ENCODE measurements at regions not wholly inside any gene's neighbourhood (a gene's known extent, or its start where the extent isn't known, plus 50 kb on each side); places are given as distances from the start of the nearest gene placed in this dataset.

- no peak for DNase-seq
- intact Hi-C loops (cut with DNase I), result no loop called here
- no peaks in the 10 kb centered on the region for H3K27me3 ChIP-seq
Measured at GRCh38 chr4:55181010-55182005, 55.9 kb upstream of the KDR start.

GRCh38 chr4:55183926-55184599 is 58.7 kb upstream of the KDR start:
- peak in 1 of 4 donors; percentile 20 for DNase-seq
- Histone ChIP-seq H3K9me3 (no peaks in the 10 kb centered on the region), H3K27me3 (peaks cover 0 to 3% of the 10 kb centered on the region in 2 donors), H3K4me3 (no peak overlapping the region), H3K36me3 (replicated peaks in 1 of 2; ENCODE audit: insufficient read depth in 1 of 2, low read depth in 2 of 2) (no peaks in the 10 kb centered on the region), H3K27ac (no peak overlapping the region), H3K4me1 (no peaks in the 10 kb centered on the region)
- intact Hi-C loops (cut with DNase I), result no loop called here
- no peak for ATAC-seq
- WGBS, 2 donors, result 40 to 42% methylated on average over 8 of the region's 8 CpGs
- TF ChIP-seq CTCF (IDR thresholded peaks at IDR 0.05) (no peak), POLR2A (IDR thresholded peaks at IDR 0.05) (no peak)

More at GRCh38 chr4:55181010-55182005, 55.9 kb upstream of the KDR start:
- Histone ChIP-seq H3K27ac (no peak overlapping the region), H3K4me3 (no peak overlapping the region), H3K4me1 (no peaks in the 10 kb centered on the region), H3K36me3 (replicated peaks in 1 of 2; ENCODE audit: insufficient read depth in 1 of 2, low read depth in 2 of 2) (no peaks in the 10 kb centered on the region), H3K9me3 (no peaks in the 10 kb centered on the region)
- TF ChIP-seq POLR2A (IDR thresholded peaks at IDR 0.05) (no peak), CTCF (IDR thresholded peaks at IDR 0.05) (no peak)
- 44 to 49% methylated on average over 9 of the region's 9 CpGs for WGBS, 2 donors
- ATAC-seq, result no peak

- no peak overlapping the region for H3K27ac ChIP-seq
- peak in 6 of 7 experiments; percentile 26 to 47 (median 38) for TF ChIP-seq CTCF (IDR thresholded peaks at IDR 0.05)
- no peak for TF ChIP-seq POLR2A (IDR thresholded peaks at IDR 0.05)
- intact Hi-C loops (cut with DNase I), result no loop called here
- H3K4me1 ChIP-seq, result no peaks in the 10 kb centered on the region
- H3K36me3 ChIP-seq (replicated peaks in 1 of 2; ENCODE audit: insufficient read depth in 1 of 2, low read depth in 2 of 2), result no peaks in the 10 kb centered on the region
- no peaks in the 10 kb centered on the region for H3K9me3 ChIP-seq
- H3K27me3 ChIP-seq, result peaks cover 0 to 3% of the 10 kb centered on the region in 2 donors
- no peak overlapping the region for H3K4me3 ChIP-seq
- WGBS, 2 donors, result 55 to 56% methylated on average over 9 of the region's 9 CpGs
- ATAC-seq (peak; percentile 45), DNase-seq (peak; percentile 21 to 55 (median 50))
Measured at GRCh38 chr4:55184600-55185523, 59.5 kb upstream of the KDR start.

- Histone ChIP-seq H3K4me3 (no peak overlapping the region), H3K9me3 (no peaks in the 10 kb centered on the region), H3K4me1 (no peaks in the 10 kb centered on the region), H3K27me3 (peaks cover 0 to 3% of the 10 kb centered on the region in 2 donors), H3K36me3 (replicated peaks in 1 of 2; ENCODE audit: insufficient read depth in 1 of 2, low read depth in 2 of 2) (no peaks in the 10 kb centered on the region), H3K27ac (no peak overlapping the region)
- TF ChIP-seq POLR2A (IDR thresholded peaks at IDR 0.05), result no peak
- intact Hi-C loops (cut with DNase I), result no loop called here
- no peak for DNase-seq
- no peak for ATAC-seq
Measured at GRCh38 chr4:55186123-55186522, 60.7 kb upstream of the KDR start.

All from body of pancreas (tissue), 4 donors.